Fibroblast of the aortic adventitia (primary cell): ENCODE measurements at regions not wholly inside any gene's neighbourhood (a gene's known extent, or its start where the extent isn't known, plus 50 kb on each side); places are given as distances from the start of the nearest gene placed in this dataset.

Experiments
- DNase-seq: peaks from one replicate; pipeline ENCODE4 v3.0.0-alpha.2; 2010; ENCODE audit warnings: low read depth
- H3K4me3 ChIP-seq: 2 replicates; pipeline ENCODE4 v1.5.1; 2011; ENCODE audit warnings: low read depth, mild to moderate bottlenecking, control low read depth, low read length, moderate library complexity
- TF ChIP-seq, protein P1 (sequence below): IDR thresholded peaks from 2 replicates; pipeline ENCODE4 v1.5.1; 2011; ENCODE audit warnings: mild to moderate bottlenecking, low read length, control low read depth, inconsistent platforms; ENCODE audit not compliant: insufficient read depth

DNA sequence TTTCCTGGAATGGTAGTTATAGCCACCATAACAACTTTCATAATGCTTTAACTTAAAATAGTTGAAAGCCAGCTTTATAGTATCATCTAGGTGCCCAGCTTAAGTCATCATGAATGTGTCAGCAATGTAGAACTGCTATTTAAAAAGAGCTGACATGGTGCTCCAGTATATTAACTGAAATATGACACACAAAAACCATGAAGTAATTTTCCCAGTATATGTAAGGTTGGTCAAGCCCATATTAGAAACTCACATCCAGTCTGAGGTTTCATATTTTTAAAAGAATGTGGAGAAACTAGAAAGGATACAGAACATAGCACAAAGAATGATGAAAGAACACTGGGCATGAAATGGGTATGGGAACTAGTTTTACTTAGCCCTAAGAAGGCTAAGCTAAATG is 121.3 kb upstream of the KRAS start:
- DNase-seq: no peak
- H3K4me3 ChIP-seq: no peak overlapping the region
- TF ChIP-seq, protein P1, sequence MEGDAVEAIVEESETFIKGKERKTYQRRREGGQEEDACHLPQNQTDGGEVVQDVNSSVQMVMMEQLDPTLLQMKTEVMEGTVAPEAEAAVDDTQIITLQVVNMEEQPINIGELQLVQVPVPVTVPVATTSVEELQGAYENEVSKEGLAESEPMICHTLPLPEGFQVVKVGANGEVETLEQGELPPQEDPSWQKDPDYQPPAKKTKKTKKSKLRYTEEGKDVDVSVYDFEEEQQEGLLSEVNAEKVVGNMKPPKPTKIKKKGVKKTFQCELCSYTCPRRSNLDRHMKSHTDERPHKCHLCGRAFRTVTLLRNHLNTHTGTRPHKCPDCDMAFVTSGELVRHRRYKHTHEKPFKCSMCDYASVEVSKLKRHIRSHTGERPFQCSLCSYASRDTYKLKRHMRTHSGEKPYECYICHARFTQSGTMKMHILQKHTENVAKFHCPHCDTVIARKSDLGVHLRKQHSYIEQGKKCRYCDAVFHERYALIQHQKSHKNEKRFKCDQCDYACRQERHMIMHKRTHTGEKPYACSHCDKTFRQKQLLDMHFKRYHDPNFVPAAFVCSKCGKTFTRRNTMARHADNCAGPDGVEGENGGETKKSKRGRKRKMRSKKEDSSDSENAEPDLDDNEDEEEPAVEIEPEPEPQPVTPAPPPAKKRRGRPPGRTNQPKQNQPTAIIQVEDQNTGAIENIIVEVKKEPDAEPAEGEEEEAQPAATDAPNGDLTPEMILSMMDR: no peak

DNA sequence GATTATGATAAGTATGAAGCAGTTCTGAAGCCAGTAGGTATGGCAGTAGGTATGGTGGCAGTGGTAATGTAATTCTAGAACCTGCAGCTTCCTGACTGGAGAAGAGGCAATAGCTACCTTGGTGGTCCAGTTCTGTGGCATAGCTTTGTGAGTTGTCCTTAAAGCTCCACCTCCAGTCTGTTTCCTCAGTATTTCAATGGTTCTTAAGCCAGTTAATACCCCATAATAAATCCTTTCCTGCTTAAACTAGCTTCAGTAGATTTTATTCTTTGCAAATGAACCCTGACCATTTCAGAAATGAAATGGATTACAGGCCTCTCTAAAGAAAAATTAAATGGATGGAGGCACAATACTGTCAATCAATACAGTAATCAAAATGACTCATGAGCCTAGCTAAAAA is 117.8 kb upstream of the KRAS start:
- H3K4me3 ChIP-seq: no peak overlapping the region
- DNase-seq: no peak
- TF ChIP-seq, protein P1: no peak

DNA sequence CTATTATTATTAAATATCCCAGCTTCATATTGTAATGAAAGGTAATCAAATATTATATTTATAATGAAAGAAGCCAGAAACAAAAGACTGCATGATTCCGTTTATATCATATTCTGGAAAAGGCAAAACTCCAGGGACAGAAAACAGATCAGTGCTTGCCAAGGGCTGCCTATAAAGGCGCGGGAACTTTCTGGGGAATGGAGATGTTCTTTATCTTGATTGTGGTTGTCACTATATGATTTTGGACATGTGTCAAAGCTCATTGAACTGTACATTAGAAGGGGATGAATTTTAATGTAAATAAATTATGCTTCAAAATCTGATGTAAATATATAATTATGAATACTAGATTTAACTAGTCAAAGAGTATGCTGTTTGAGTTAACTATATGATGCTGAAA is 115.4 kb upstream of the KRAS start:
- TF ChIP-seq, protein P1: no peak
- no peak overlapping the region for H3K4me3 ChIP-seq
- DNase-seq: no peak

DNA sequence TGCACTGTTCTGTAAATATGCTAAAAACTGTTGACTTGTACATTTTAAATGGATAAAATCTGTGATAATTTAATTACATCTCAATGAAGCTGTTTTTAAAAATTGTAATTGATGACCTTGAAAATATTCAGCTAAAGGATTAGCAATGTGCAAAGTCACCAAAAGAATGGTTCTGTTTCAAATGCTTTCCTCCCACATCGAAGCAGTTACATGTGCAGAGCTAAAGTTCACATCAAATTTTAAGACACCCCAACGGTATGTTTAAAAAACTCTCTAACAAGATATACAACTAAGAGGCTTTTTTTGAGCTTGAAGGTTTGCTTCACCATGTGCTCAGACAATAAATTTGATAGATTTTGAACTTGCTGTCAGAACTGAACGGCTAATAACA is 114.6 kb upstream of the KRAS start:
- no peak for DNase-seq
- TF ChIP-seq, protein P1: no peak
- H3K4me3 ChIP-seq: no peak overlapping the region

DNA sequence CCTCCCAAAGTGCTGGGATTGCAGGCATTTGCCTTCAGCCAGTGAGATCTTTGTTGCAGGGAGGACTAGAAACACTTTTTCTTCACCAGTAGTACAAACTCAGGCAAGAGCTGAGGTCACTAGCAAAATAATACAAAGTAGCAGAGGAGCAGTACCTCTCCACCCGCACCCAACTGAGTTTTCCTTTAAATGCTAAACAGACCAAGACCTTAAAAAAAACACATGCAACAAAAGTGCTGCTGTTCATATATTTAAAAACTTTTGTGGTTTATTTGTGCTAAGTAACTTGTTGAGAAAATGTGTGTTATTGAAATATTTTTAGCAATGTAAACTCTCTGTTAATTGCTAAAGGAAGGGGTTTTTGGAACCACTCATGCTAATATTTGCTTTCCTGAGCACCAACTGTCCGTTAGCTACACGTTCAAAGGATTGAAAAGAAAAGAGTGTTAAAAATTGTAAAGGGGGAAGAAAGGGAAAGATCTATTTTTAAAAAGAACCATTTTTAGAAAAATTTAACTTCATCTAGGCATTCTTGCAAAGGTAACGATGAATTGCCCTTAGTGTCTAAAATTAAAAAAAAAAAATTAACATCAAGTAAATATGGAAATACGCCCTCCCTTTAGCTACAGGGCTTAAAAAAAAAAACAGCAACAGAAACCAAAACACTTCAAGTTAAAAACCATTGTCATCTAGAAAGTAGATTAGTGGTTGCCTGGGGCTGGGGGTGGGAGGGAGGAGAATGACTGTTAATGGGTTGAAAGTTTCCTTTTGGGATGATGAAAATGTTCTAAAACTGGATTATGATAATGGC is 114.0 kb upstream of the KRAS start:
- DNase-seq: no peak
- TF ChIP-seq, protein P1: no peak
- H3K4me3 ChIP-seq: no peak overlapping the region

DNA sequence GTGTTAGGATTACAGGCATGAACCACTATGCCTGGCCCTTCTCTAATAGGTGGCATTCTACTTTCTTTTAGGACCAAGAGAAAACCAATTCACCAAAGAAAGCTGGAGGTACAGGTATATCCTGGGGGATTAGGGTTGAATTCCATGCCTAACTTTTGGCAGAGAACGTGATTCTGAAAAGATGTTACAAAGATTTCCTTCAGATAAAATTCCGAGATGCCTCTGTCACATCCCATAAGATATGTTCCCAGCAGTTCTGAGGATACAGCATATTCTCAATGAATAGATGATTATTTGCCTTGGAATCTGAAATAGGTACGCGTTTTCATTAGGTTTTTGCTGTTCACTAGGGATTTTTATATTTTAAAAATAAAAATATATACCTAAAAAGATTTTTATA is 111.9 kb upstream of the KRAS start:
- DNase-seq: no peak
- TF ChIP-seq, protein P1: no peak
- H3K4me3 ChIP-seq: no peak overlapping the region

DNA sequence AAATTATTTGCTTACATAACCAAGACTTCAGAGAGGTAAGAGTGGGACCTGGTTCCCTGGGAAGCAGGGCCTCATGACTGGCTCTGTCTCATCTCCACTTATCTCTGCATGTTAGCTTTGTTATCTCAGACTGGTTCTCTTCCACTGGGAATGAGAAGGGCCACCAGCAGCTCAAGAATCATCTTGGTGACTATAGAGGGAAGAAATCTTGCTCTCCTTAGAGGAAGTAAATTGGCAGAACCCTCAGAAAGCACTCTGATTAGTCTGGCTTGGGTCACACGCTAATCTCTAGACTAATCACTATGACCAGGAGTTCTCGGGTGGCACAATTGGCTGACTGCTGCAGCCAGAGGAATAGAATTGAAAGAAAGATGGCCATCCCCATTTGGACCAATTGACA is 110.8 kb upstream of the KRAS start:
- DNase-seq: no peak
- TF ChIP-seq, protein P1: no peak
- H3K4me3 ChIP-seq: no peak overlapping the region
